ENCODE measurements at regions not wholly inside any gene's neighbourhood (a gene's known extent, or its start where the extent isn't known, plus 50 kb on each side); places are given as distances from the start of the nearest gene placed in this dataset.

GRCh38 chr10:8499752-8500390 is 445.4 kb downstream of the GATA3 start:
- Histone ChIP-seq H3K27ac (ENCODE audit: low read depth in 2 of 2, low read length in 1 of 2) (no peak overlapping the region), H3K4me1 (ENCODE audit: control insufficient read depth in 2 of 2, insufficient read depth in 2 of 2, low read length in 1 of 2) (no peaks in the 10 kb centered on the region), H3K36me3 (ENCODE audit: control insufficient read depth in 2 of 2, insufficient read depth in 2 of 2, low read length in 1 of 2) (no peaks in the 10 kb centered on the region), H3K27me3 (ENCODE audit: control insufficient read depth in 1 of 2, insufficient read depth in 2 of 2, low read length in 2 of 2) (no peaks in the 10 kb centered on the region), H3K4me3 (ENCODE audit: low read depth in 1 of 2, low read length in 2 of 2) (no peak overlapping the region), H3K9me3 (ENCODE audit: control insufficient read depth in 2 of 2, insufficient read depth in 1 of 2, low read depth in 1 of 2, low read length in 1 of 2) (no peaks in the 10 kb centered on the region)

GRCh38 chr10:8502573-8502972 is 448.1 kb downstream of the GATA3 start:
- H3K36me3 ChIP-seq (ENCODE audit: control insufficient read depth in 2 of 2, insufficient read depth in 2 of 2, low read length in 1 of 2): no peaks in the 10 kb centered on the region
- no peak overlapping the region for H3K4me3 ChIP-seq (ENCODE audit: low read depth in 1 of 2, low read length in 2 of 2)
- H3K4me1 ChIP-seq (ENCODE audit: control insufficient read depth in 2 of 2, insufficient read depth in 2 of 2, low read length in 1 of 2): no peaks in the 10 kb centered on the region
- WGBS, 2 donors: 62 to 70% methylated on average over 5 of the region's 5 CpGs
- no peak overlapping the region for H3K27ac ChIP-seq (ENCODE audit: low read depth in 2 of 2, low read length in 1 of 2)
- H3K9me3 ChIP-seq (ENCODE audit: control insufficient read depth in 2 of 2, insufficient read depth in 1 of 2, low read depth in 1 of 2, low read length in 1 of 2): no peaks in the 10 kb centered on the region
- no peaks in the 10 kb centered on the region for H3K27me3 ChIP-seq (ENCODE audit: control insufficient read depth in 1 of 2, insufficient read depth in 2 of 2, low read length in 2 of 2)

DNA sequence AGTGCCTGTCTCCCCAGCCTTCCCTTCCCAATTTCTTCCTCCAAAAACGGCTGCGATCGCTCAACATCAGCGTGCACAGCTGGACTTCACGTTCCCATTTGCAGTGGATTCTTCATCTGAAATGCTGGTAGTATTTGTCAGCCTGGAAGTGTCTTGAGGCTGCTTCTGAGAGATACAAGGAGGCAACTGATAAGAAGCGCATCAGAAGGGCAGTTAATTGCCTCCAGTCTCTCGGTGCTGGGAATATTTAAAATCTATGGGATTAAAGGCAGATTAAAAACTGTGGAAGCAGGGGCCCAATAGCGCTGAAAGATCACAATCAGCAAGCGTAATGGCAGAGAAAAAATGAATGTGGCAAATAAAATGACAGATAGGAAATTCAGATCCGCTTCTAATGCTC is 450.0 kb downstream of the GATA3 start:
- H3K4me3 ChIP-seq (ENCODE audit: low read depth in 1 of 2, low read length in 2 of 2): no peak overlapping the region
- H3K9me3 ChIP-seq (ENCODE audit: control insufficient read depth in 2 of 2, insufficient read depth in 1 of 2, low read depth in 1 of 2, low read length in 1 of 2): no peaks in the 10 kb centered on the region
- H3K27ac ChIP-seq (ENCODE audit: low read depth in 2 of 2, low read length in 1 of 2): no peak overlapping the region
- no peaks in the 10 kb centered on the region for H3K36me3 ChIP-seq (ENCODE audit: control insufficient read depth in 2 of 2, insufficient read depth in 2 of 2, low read length in 1 of 2)
- H3K27me3 ChIP-seq (ENCODE audit: control insufficient read depth in 1 of 2, insufficient read depth in 2 of 2, low read length in 2 of 2): no peaks in the 10 kb centered on the region
- 63 to 68% methylated on average over 10 of the region's 10 CpGs for WGBS, 2 donors
- H3K4me1 ChIP-seq (ENCODE audit: control insufficient read depth in 2 of 2, insufficient read depth in 2 of 2, low read length in 1 of 2): no peaks in the 10 kb centered on the region

- H3K27me3 ChIP-seq (ENCODE audit: control insufficient read depth in 1 of 2, insufficient read depth in 2 of 2, low read length in 2 of 2): no peaks in the 10 kb centered on the region
- no peaks in the 10 kb centered on the region for H3K36me3 ChIP-seq (ENCODE audit: control insufficient read depth in 2 of 2, insufficient read depth in 2 of 2, low read length in 1 of 2)
- H3K4me3 ChIP-seq (ENCODE audit: low read depth in 1 of 2, low read length in 2 of 2): no peak overlapping the region
- H3K4me1 ChIP-seq (ENCODE audit: control insufficient read depth in 2 of 2, insufficient read depth in 2 of 2, low read length in 1 of 2): no peaks in the 10 kb centered on the region
- 78 to 79% methylated on average over 3 of the region's 3 CpGs for WGBS, 2 donors
- H3K9me3 ChIP-seq (ENCODE audit: control insufficient read depth in 2 of 2, insufficient read depth in 1 of 2, low read depth in 1 of 2, low read length in 1 of 2): no peaks in the 10 kb centered on the region
- H3K27ac ChIP-seq (ENCODE audit: low read depth in 2 of 2, low read length in 1 of 2): no peak overlapping the region
Observed at GRCh38 chr10:8507156-8507555, 452.7 kb downstream of the GATA3 start.

- H3K9me3 ChIP-seq (ENCODE audit: control insufficient read depth in 2 of 2, insufficient read depth in 1 of 2, low read depth in 1 of 2, low read length in 1 of 2): no peaks in the 10 kb centered on the region
- no peaks in the 10 kb centered on the region for H3K36me3 ChIP-seq (ENCODE audit: control insufficient read depth in 2 of 2, insufficient read depth in 2 of 2, low read length in 1 of 2)
- H3K4me3 ChIP-seq (ENCODE audit: low read depth in 1 of 2, low read length in 2 of 2): no peak overlapping the region
- H3K4me1 ChIP-seq (ENCODE audit: control insufficient read depth in 2 of 2, insufficient read depth in 2 of 2, low read length in 1 of 2): no peaks in the 10 kb centered on the region
- no peaks in the 10 kb centered on the region for H3K27me3 ChIP-seq (ENCODE audit: control insufficient read depth in 1 of 2, insufficient read depth in 2 of 2, low read length in 2 of 2)
- no peak overlapping the region for H3K27ac ChIP-seq (ENCODE audit: low read depth in 2 of 2, low read length in 1 of 2)
- 86 to 90% methylated on average over 2 of the region's 2 CpGs for WGBS, 2 donors
Observed at GRCh38 chr10:8508882-8509281, 454.4 kb downstream of the GATA3 start.

DNA sequence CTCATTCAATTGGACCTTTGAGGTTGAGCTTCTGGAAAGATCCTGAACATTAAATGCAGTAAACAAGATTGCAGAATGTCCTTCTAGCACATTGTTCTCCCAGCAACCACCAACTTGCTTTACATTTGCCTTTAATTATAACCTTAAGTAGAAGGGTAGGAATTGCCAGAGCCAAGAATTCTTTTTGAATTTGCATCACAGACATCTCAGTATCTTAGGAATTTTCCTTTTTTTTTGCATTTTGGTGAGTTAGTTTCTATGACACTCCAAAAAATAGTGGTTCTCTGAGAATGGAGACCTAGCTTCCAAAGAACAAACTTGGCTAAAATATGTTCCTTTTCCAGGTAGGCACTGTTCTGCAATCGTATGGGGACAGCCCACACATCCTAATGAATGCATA is 456.0 kb downstream of the GATA3 start:
- Histone ChIP-seq H3K27me3 (ENCODE audit: control insufficient read depth in 1 of 2, insufficient read depth in 2 of 2, low read length in 2 of 2) (no peaks in the 10 kb centered on the region), H3K9me3 (ENCODE audit: control insufficient read depth in 2 of 2, insufficient read depth in 1 of 2, low read depth in 1 of 2, low read length in 1 of 2) (no peaks in the 10 kb centered on the region), H3K36me3 (ENCODE audit: control insufficient read depth in 2 of 2, insufficient read depth in 2 of 2, low read length in 1 of 2) (no peaks in the 10 kb centered on the region), H3K27ac (ENCODE audit: low read depth in 2 of 2, low read length in 1 of 2) (no peak overlapping the region), H3K4me3 (ENCODE audit: low read depth in 1 of 2, low read length in 2 of 2) (no peak overlapping the region), H3K4me1 (ENCODE audit: control insufficient read depth in 2 of 2, insufficient read depth in 2 of 2, low read length in 1 of 2) (no peaks in the 10 kb centered on the region)
- WGBS, 2 donors: 72 to 88% methylated on average over 1 of the region's 1 CpG

DNA sequence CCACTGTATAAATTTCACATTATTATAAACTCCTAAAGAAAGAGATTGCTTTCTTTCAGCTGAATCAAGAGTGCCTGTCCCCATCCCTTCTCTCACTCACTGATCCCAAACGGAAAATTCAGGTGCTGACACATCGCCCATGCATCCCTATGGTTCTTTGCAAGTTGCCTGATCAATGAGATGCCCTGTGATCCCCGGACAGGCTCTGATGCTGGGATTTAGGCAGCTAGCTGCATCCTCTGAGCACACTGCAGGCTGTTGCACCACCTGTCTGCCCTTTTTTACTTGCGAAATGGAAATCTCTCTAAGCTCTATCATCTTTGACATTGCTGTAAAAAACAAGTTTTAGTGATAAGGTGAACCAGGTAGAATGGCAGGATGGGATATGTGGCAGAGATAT is 456.5 kb downstream of the GATA3 start:
- no peak overlapping the region for H3K27ac ChIP-seq (ENCODE audit: low read depth in 2 of 2, low read length in 1 of 2)
- no peaks in the 10 kb centered on the region for H3K4me1 ChIP-seq (ENCODE audit: control insufficient read depth in 2 of 2, insufficient read depth in 2 of 2, low read length in 1 of 2)
- WGBS, 2 donors: 64 to 72% methylated on average over 4 of the region's 4 CpGs
- H3K4me3 ChIP-seq (ENCODE audit: low read depth in 1 of 2, low read length in 2 of 2): no peak overlapping the region
- no peaks in the 10 kb centered on the region for H3K36me3 ChIP-seq (ENCODE audit: control insufficient read depth in 2 of 2, insufficient read depth in 2 of 2, low read length in 1 of 2)
- H3K27me3 ChIP-seq (ENCODE audit: control insufficient read depth in 1 of 2, insufficient read depth in 2 of 2, low read length in 2 of 2): no peaks in the 10 kb centered on the region
- no peaks in the 10 kb centered on the region for H3K9me3 ChIP-seq (ENCODE audit: control insufficient read depth in 2 of 2, insufficient read depth in 1 of 2, low read depth in 1 of 2, low read length in 1 of 2)

- Histone ChIP-seq H3K9me3 (ENCODE audit: control insufficient read depth in 2 of 2, insufficient read depth in 1 of 2, low read depth in 1 of 2, low read length in 1 of 2) (no peaks in the 10 kb centered on the region), H3K4me3 (ENCODE audit: low read depth in 1 of 2, low read length in 2 of 2) (no peak overlapping the region), H3K36me3 (ENCODE audit: control insufficient read depth in 2 of 2, insufficient read depth in 2 of 2, low read length in 1 of 2) (no peaks in the 10 kb centered on the region), H3K27me3 (ENCODE audit: control insufficient read depth in 1 of 2, insufficient read depth in 2 of 2, low read length in 2 of 2) (no peaks in the 10 kb centered on the region), H3K27ac (ENCODE audit: low read depth in 2 of 2, low read length in 1 of 2) (no peak overlapping the region), H3K4me1 (ENCODE audit: control insufficient read depth in 2 of 2, insufficient read depth in 2 of 2, low read length in 1 of 2) (no peaks in the 10 kb centered on the region)
- WGBS, 2 donors: 92 to 93% methylated on average over 40 to 41 of the region's 41 CpGs
Observed at GRCh38 chr10:8513155-8514147, 459.0 kb downstream of the GATA3 start.

- Histone ChIP-seq H3K9me3 (ENCODE audit: control insufficient read depth in 2 of 2, insufficient read depth in 1 of 2, low read depth in 1 of 2, low read length in 1 of 2) (no peaks in the 10 kb centered on the region), H3K4me3 (ENCODE audit: low read depth in 1 of 2, low read length in 2 of 2) (no peak overlapping the region), H3K4me1 (ENCODE audit: control insufficient read depth in 2 of 2, insufficient read depth in 2 of 2, low read length in 1 of 2) (no peaks in the 10 kb centered on the region), H3K27me3 (ENCODE audit: control insufficient read depth in 1 of 2, insufficient read depth in 2 of 2, low read length in 2 of 2) (no peaks in the 10 kb centered on the region), H3K27ac (ENCODE audit: low read depth in 2 of 2, low read length in 1 of 2) (no peak overlapping the region), H3K36me3 (ENCODE audit: control insufficient read depth in 2 of 2, insufficient read depth in 2 of 2, low read length in 1 of 2) (no peaks in the 10 kb centered on the region)
- 82 to 88% methylated on average over 2 of the region's 2 CpGs for WGBS, 2 donors
Observed at GRCh38 chr10:8520382-8520781, 465.9 kb downstream of the GATA3 start.

All from esophagus (tissue), 2 donors.